ENCODE measurements at regions not wholly inside any gene's neighbourhood (a gene's known extent, or its start where the extent isn't known, plus 50 kb on each side); places are given as distances from the start of the nearest gene placed in this dataset.
"Not testable (repeated sequence)": the region's sequence is repeated elsewhere in the genome, so short reads cannot be mapped to it uniquely, and the experiment has no call there.

DNA sequence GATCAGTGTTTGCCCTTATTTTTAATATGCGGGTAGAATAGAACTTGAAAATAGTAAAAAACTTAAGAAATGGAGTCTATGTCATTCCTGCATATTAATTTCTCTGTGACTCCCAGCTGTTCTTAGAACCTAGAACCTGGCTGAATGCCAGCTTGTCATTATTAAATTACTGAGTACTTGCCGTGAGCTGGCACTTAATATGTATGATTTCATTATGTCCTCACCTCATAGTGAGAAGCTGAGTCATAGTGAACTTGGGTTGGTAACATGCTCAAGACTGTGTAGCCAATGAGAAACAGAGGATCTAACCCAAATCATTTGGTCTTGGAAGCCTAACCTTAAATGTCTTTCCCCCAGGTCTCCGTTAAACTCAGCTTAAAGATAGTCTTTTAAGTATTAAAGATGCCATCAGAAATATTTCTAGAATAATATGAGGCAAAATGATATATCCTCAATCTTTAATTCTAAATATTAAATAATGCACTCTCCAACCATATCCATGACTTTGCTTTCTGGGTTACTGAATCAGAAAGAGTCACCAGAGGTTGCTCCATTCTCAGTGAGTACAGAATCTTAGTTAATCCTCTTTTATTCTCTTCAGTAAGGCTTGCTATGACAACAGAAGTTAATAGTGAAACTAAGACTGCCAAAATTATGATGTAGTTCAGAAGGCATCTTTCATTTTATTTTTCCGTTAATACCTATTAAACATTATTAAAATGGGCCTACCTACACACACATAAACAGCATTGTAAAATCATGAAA, 58.6 kb upstream of the TLL1 start:
- no peak for DNase-seq (ENCODE audit: low read depth, low spot score)

GRCh38 chr4:165819126-165819525, 53.9 kb upstream of the TLL1 start:
- not testable (repeated sequence) for DNase-seq (ENCODE audit: low read depth, low spot score)
